ENCODE measurements at regions not wholly inside any gene's neighbourhood (a gene's known extent, or its start where the extent isn't known, plus 50 kb on each side); places are given as distances from the start of the nearest gene placed in this dataset.

GRCh38 chr9:80503671-80504281, 932.0 kb downstream of the TLE4 start:
- no peak for TF ChIP-seq CTCF (IDR thresholded peaks at IDR 0.05)
- no peak for TF ChIP-seq POLR2AphosphoS5 (IDR thresholded peaks at IDR 0.05)
- no peak for TF ChIP-seq POLR2A (IDR thresholded peaks at IDR 0.05; ENCODE audit: low read depth)
- no peak for TF ChIP-seq EP300 (IDR thresholded peaks at IDR 0.05)
